ENCODE measurements at regions not wholly inside any gene's neighbourhood (a gene's known extent, or its start where the extent isn't known, plus 50 kb on each side); places are given as distances from the start of the nearest gene placed in this dataset.

DNA sequence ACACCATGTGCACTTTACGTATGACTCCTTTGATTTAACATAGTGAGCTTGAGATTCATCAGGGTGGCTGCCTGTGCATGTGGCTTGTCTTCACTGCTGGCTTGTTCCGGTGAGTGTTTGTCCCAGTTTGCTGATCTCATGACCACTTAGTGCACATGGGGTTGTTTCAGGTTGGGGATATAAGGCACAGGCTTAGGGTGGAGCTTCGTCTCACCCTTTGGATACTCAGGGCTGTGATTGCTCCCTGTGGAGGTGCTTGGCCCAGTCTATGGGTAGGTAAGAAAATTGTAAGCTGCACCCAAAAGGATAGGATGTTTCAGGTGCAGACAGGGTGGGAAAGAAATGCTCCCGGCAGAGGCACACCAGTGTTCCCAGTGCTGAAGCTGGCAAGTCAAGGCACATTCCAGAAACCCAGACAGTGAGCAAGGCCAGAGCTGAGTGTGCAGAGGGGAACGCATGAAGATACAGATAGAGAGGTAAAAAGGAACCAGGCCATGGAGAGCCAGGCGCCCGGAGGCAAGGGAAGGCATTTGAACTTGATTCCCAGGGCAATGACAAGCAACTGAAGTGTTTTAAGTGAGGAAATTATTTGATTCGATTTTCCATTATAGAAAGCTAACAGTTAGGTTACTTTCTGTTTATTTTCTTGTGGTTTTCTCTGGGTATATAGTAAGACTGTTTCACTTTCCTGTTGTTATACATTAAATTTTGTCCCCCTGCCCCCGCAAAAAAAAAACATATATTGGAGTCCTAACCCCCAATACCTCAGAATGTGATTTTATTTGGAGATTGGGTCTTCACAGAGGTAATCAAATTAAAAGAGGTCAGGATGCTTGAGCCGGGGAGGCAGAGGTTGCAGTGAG, 289.8 kb upstream of the KLF6 start:
- TF ChIP-seq POLR2A (IDR thresholded peaks at IDR 0.05; ENCODE audit: extremely low read depth, insufficient read length) (no peak), MYC (IDR thresholded peaks at IDR 0.05; ENCODE audit: low read depth, low read length) (no peak)
- TF ChIP-seq, protein P1, sequence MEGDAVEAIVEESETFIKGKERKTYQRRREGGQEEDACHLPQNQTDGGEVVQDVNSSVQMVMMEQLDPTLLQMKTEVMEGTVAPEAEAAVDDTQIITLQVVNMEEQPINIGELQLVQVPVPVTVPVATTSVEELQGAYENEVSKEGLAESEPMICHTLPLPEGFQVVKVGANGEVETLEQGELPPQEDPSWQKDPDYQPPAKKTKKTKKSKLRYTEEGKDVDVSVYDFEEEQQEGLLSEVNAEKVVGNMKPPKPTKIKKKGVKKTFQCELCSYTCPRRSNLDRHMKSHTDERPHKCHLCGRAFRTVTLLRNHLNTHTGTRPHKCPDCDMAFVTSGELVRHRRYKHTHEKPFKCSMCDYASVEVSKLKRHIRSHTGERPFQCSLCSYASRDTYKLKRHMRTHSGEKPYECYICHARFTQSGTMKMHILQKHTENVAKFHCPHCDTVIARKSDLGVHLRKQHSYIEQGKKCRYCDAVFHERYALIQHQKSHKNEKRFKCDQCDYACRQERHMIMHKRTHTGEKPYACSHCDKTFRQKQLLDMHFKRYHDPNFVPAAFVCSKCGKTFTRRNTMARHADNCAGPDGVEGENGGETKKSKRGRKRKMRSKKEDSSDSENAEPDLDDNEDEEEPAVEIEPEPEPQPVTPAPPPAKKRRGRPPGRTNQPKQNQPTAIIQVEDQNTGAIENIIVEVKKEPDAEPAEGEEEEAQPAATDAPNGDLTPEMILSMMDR (IDR thresholded peaks at IDR 0.05; ENCODE audit: low read depth, low read length): no peak
- TF ChIP-seq, protein P2, sequence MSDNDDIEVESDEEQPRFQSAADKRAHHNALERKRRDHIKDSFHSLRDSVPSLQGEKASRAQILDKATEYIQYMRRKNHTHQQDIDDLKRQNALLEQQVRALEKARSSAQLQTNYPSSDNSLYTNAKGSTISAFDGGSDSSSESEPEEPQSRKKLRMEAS (IDR thresholded peaks at IDR 0.05; ENCODE audit: low read depth, low read length): no peak

Measured in NB4 (cell line).